Subcutaneous abdominal adipose tissue (tissue), 5 donors: ENCODE measurements at regions not wholly inside any gene's neighbourhood (a gene's known extent, or its start where the extent isn't known, plus 50 kb on each side); places are given as distances from the start of the nearest gene placed in this dataset.

ENCODE experiments used
- H3K27ac ChIP-seq: one replicate; pipeline ENCODE4 v1.7.0; 2013; ENCODE audit warnings: low read depth, mild to moderate bottlenecking, inconsistent platforms, low read length, moderate library complexity
- H3K27me3 ChIP-seq, 5 donors: one replicate each; pipeline ENCODE4 v1.7.0; 2013; ENCODE audit warnings: low read length in 5 of 5, inconsistent platforms in 1 of 5; ENCODE audit not compliant: control insufficient read depth in 5 of 5, insufficient read depth in 4 of 5
- H3K36me3 ChIP-seq, 5 donors: one replicate each; pipeline ENCODE4 v1.7.0; 2013; ENCODE audit warnings: low read length in 5 of 5; ENCODE audit not compliant: control insufficient read depth in 5 of 5, insufficient read depth in 5 of 5
- H3K4me1 ChIP-seq, 5 donors: one replicate each; pipeline ENCODE4 v1.7.0; 2013; ENCODE audit warnings: low read length in 5 of 5, mild to moderate bottlenecking in 3 of 5, moderate library complexity in 1 of 5; ENCODE audit not compliant: control insufficient read depth in 5 of 5, insufficient read depth in 5 of 5
- H3K4me3 ChIP-seq, 5 donors: one replicate each; pipeline ENCODE4 v1.7.0; 2013; ENCODE audit warnings: low read length in 5 of 5, low read depth in 1 of 5
- H3K9ac ChIP-seq, 5 donors: one replicate each; pipeline ENCODE4 v1.7.0; 2013; ENCODE audit warnings: low read length in 5 of 5, mild to moderate bottlenecking in 4 of 5, moderate library complexity in 3 of 5
- H3K9me3 ChIP-seq, 5 donors: one replicate each; pipeline ENCODE4 v1.7.0; 2013; ENCODE audit warnings: low read length in 5 of 5; ENCODE audit not compliant: control insufficient read depth in 5 of 5
- donor health status: healthy.
- donor health status: healthy.
- donor health status: healthy.
- donor health status: healthy.
- donor health status: healthy.

- no peaks in the 10 kb centered on the region for H3K9me3 ChIP-seq
- H3K9ac ChIP-seq, result no peak overlapping the region
- H3K27ac ChIP-seq, result no peak overlapping the region
- no peaks in the 10 kb centered on the region for H3K4me1 ChIP-seq
- H3K27me3 ChIP-seq, result peaks cover 0 to 4% (median 0%) of the 10 kb centered on the region in 5 donors
- no peaks in the 10 kb centered on the region for H3K36me3 ChIP-seq
- no peak overlapping the region for H3K4me3 ChIP-seq
These were observed 163.3 kb upstream of the RALGAPA2 start for GRCh38 chr20:20875716-20876115.

DNA sequence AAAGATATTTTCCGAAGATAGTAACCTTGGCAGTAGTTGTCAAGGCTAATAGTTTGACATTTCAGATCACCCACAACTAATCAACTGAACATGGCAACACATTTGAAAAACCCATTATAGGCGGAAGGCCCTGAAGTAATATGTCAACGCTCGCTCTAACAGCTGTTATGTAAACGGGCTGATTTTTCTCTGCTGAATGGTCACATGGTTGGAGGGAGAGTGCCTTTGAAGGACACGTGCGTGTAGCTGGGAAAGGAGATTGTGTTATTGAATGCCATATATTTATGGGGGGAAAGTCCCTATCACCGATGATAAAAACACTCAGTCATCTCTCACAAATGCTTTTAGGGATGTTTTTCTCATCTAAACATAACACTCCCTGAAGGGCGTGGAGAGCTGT, 160.0 kb upstream of the RALGAPA2 start:
- H3K4me1 ChIP-seq, result no peaks in the 10 kb centered on the region
- no peak overlapping the region for H3K27ac ChIP-seq
- H3K4me3 ChIP-seq, result no peak overlapping the region
- H3K27me3 ChIP-seq, result peaks cover 0 to 4% (median 0%) of the 10 kb centered on the region in 5 donors
- H3K36me3 ChIP-seq, result no peaks in the 10 kb centered on the region
- no peak overlapping the region for H3K9ac ChIP-seq
- H3K9me3 ChIP-seq, result no peaks in the 10 kb centered on the region

GRCh38 chr20:20869161-20869775, 156.8 kb upstream of the RALGAPA2 start:
- no peaks in the 10 kb centered on the region for H3K4me1 ChIP-seq
- no peak overlapping the region for H3K4me3 ChIP-seq
- H3K27me3 ChIP-seq, result peaks cover 0 to 4% (median 0%) of the 10 kb centered on the region in 5 donors
- H3K9me3 ChIP-seq, result no peaks in the 10 kb centered on the region
- H3K9ac ChIP-seq, result no peak overlapping the region
- no peak overlapping the region for H3K27ac ChIP-seq
- H3K36me3 ChIP-seq, result no peaks in the 10 kb centered on the region

DNA sequence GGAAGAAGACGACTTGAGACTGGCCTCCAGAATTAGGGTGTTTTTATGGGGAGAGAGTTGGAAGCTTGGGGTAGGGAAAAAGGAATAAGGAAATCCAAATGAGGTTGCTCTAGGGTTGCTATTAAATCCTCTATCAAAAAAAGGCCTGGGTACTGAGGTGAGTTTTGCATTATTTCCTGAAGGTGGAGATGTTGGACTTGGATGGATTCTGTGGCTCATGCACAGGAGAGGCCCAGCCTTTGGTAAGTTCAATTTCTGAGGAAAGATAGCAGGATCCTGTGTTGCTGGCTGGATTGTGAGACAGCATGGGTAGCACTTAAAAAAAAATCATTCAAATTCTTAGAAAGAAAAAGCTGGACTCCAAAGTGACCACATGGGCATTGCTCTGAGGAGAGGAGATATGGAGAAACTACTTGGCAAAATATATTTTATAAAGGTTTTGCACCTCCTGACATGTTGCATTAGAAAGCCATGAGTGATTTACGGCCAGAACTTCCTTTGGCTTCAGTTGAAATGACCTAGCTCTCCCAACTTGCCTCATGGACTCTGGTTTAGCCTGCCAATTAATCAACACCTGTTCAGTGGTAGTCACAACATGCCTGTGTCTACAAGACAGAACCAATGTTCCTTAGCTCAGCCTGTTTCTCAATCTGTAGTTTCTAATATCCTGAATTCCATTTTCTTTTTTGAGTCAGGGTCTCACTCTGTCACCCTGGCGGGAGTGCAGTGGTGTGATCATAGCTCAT, 152.1 kb upstream of the RALGAPA2 start:
- H3K4me3 ChIP-seq, result no peak overlapping the region
- H3K9me3 ChIP-seq, result no peaks in the 10 kb centered on the region
- peaks cover 0 to 4% (median 3%) of the 10 kb centered on the region in 5 donors for H3K4me1 ChIP-seq
- H3K36me3 ChIP-seq, result no peaks in the 10 kb centered on the region
- H3K9ac ChIP-seq, result no peak overlapping the region
- peaks cover 0 to 3% (median 0%) of the 10 kb centered on the region in 5 donors for H3K27me3 ChIP-seq
- no peak overlapping the region for H3K27ac ChIP-seq

GRCh38 chr20:20860078-20860806, 147.8 kb upstream of the RALGAPA2 start:
- H3K4me1 ChIP-seq, result peaks cover 0 to 4% (median 3%) of the 10 kb centered on the region in 5 donors
- no peak overlapping the region for H3K4me3 ChIP-seq
- no peak overlapping the region for H3K9ac ChIP-seq
- H3K27me3 ChIP-seq, result peaks cover 0 to 3% (median 0%) of the 10 kb centered on the region in 5 donors
- no peaks in the 10 kb centered on the region for H3K9me3 ChIP-seq
- no peaks in the 10 kb centered on the region for H3K36me3 ChIP-seq
- no peak overlapping the region for H3K27ac ChIP-seq

DNA sequence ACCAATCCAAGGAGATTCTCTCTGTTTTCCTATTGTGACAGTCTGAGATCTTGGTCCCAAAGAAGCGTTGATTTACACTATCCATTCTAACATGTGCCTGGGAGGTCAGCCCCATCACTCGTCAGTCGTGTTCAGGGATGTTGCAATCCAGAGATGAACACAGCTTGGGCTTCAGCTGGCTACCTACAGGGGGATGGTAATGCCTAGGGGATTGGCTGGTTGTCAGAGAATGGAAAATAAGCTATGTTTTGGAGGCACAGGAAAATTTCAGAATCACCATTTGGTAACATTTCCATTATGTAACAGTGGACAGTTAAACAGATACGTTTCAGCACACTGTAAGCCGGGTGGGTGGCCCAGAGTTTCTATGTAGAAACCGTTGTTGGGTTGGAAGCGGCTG, 147.1 kb upstream of the RALGAPA2 start:
- no peak overlapping the region for H3K9ac ChIP-seq
- no peak overlapping the region for H3K27ac ChIP-seq
- no peak overlapping the region for H3K4me3 ChIP-seq
- no peaks in the 10 kb centered on the region for H3K36me3 ChIP-seq
- H3K27me3 ChIP-seq, result peaks cover 0 to 3% (median under 1%) of the 10 kb centered on the region in 5 donors
- peaks cover 0 to 4% (median 3%) of the 10 kb centered on the region in 5 donors for H3K4me1 ChIP-seq
- H3K9me3 ChIP-seq, result no peaks in the 10 kb centered on the region

GRCh38 chr20:20856956-20857355, 144.5 kb upstream of the RALGAPA2 start:
- no peaks in the 10 kb centered on the region for H3K9me3 ChIP-seq
- H3K4me3 ChIP-seq, result no peak overlapping the region
- H3K27ac ChIP-seq, result no peak overlapping the region
- no peaks in the 10 kb centered on the region for H3K36me3 ChIP-seq
- H3K27me3 ChIP-seq, result peaks cover 0 to 6% (median 3%) of the 10 kb centered on the region in 5 donors
- no peak overlapping the region for H3K9ac ChIP-seq
- H3K4me1 ChIP-seq, result peaks cover 0 to 4% (median 3%) of the 10 kb centered on the region in 5 donors

GRCh38 chr20:20856306-20856705, 143.9 kb upstream of the RALGAPA2 start:
- no peak overlapping the region for H3K9ac ChIP-seq
- no peaks in the 10 kb centered on the region for H3K36me3 ChIP-seq
- peaks cover 0 to 4% (median 3%) of the 10 kb centered on the region in 5 donors for H3K4me1 ChIP-seq
- no peak overlapping the region for H3K27ac ChIP-seq
- H3K9me3 ChIP-seq, result no peaks in the 10 kb centered on the region
- H3K27me3 ChIP-seq, result peaks cover 0 to 6% (median 3%) of the 10 kb centered on the region in 5 donors
- no peak overlapping the region for H3K4me3 ChIP-seq

DNA sequence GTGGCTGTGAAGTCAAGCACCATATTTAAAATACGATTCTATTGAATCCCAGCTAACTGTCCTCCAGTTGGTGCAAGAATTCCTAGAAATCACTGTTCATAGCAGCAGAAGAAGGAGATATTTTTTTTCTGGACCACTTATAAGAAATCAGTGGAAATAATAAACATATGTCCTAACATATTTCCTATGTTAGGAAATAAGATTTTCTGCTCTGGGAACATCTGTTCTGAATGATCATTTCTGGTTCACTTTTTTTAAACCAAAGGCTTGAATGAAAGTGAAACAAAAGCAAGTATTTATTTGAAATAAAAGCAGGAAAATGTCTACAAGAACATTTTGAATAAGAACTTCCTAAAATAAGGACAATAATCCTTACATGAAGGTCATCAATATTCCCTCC, 138.9 kb upstream of the RALGAPA2 start:
- H3K9ac ChIP-seq, result no peak overlapping the region
- peaks cover 0 to 6% (median 0%) of the 10 kb centered on the region in 5 donors for H3K27me3 ChIP-seq
- no peak overlapping the region for H3K4me3 ChIP-seq
- no peak overlapping the region for H3K27ac ChIP-seq
- H3K36me3 ChIP-seq, result no peaks in the 10 kb centered on the region
- H3K4me1 ChIP-seq, result no peaks in the 10 kb centered on the region
- no peaks in the 10 kb centered on the region for H3K9me3 ChIP-seq

DNA sequence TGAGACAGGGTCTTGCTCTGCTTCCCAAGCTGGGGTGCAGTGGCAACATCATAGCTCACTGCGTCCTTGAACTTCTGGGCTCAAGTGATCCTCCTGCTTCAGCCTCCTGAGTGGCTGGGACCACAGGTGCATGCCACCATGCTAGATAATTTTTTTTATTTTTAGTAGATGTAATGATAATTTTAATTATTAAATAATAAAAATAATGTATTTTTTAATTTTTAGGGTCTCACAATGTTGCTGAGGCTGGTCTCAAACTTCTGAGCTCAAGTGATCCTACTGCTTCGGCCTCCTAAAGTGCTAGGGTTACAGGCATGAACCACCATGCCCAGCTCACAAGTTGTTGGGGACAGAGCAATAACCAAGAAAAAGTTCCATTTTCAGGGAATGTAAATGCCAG, 138.0 kb upstream of the RALGAPA2 start:
- H3K9me3 ChIP-seq, result no peaks in the 10 kb centered on the region
- peaks cover 0 to 6% (median 0%) of the 10 kb centered on the region in 5 donors for H3K27me3 ChIP-seq
- H3K4me1 ChIP-seq, result no peaks in the 10 kb centered on the region
- H3K4me3 ChIP-seq, result no peak overlapping the region
- H3K9ac ChIP-seq, result no peak overlapping the region
- H3K27ac ChIP-seq, result no peak overlapping the region
- H3K36me3 ChIP-seq, result no peaks in the 10 kb centered on the region
